Neuronal stem cell (in vitro differentiated cells): ENCODE measurements at regions not wholly inside any gene's neighbourhood (a gene's known extent, or its start where the extent isn't known, plus 50 kb on each side); places are given as distances from the start of the nearest gene placed in this dataset.

Source experiments
- DNase-seq: peaks from one replicate; pipeline ENCODE4 v3.0.0-alpha.2; 2013; ENCODE audit warnings: low spot score
- H2AFZ ChIP-seq: one replicate; pipeline ENCODE4 v1.6.1; 2013; ENCODE audit warnings: mild to moderate bottlenecking, low read length, inconsistent platforms
- H2AK5ac ChIP-seq: 2 replicates; pipeline ENCODE4 v1.6.1; 2013; ENCODE audit warnings: low read depth, mild to moderate bottlenecking, inconsistent platforms, low read length, moderate library complexity, mixed read lengths
- H2BK120ac ChIP-seq: 2 replicates; pipeline ENCODE4 v1.6.1; 2013; ENCODE audit warnings: low read depth, mild to moderate bottlenecking, inconsistent platforms, low read length, moderate library complexity, mixed read lengths
- H2BK12ac ChIP-seq: one replicate; pipeline ENCODE4 v1.6.1; 2013; ENCODE audit warnings: low read length, inconsistent platforms
- H2BK15ac ChIP-seq: 2 replicates; pipeline ENCODE4 v1.6.1; 2013; ENCODE audit warnings: mild to moderate bottlenecking, low read length, inconsistent platforms, mixed read lengths
- H2BK5ac ChIP-seq: one replicate; pipeline ENCODE4 v1.6.1; 2013; ENCODE audit warnings: inconsistent platforms, mild to moderate bottlenecking, low read length, moderate library complexity
- H3K14ac ChIP-seq: one replicate; pipeline ENCODE4 v1.6.1; 2013; ENCODE audit warnings: low read length, inconsistent platforms
- H3K18ac ChIP-seq: 2 replicates; pipeline ENCODE4 v1.6.1; 2013; ENCODE audit warnings: low read length, inconsistent platforms
- H3K23ac ChIP-seq: 2 replicates; pipeline ENCODE4 v1.6.1; 2013; ENCODE audit warnings: low read depth, mild to moderate bottlenecking, mixed read lengths, low read length, inconsistent platforms; ENCODE audit not compliant: poor library complexity
- H3K27ac ChIP-seq: replicated peaks from 3 replicates; pipeline ENCODE4 v1.5.1; 2013; ENCODE audit warnings: low read length, inconsistent platforms
- H3K27me3 ChIP-seq, 3 experiments: 2 replicates each; pipeline ENCODE4 v1.6.1; 2013; ENCODE audit warnings: low read length in 3 of 3, mild to moderate bottlenecking in 2 of 3, inconsistent platforms in 1 of 3, low read depth in 1 of 3, mixed read lengths in 1 of 3, moderate library complexity in 1 of 3; ENCODE audit not compliant: control insufficient read depth in 3 of 3, insufficient read depth in 3 of 3
- H3K36me3 ChIP-seq, 2 donors: replicated peaks in 1 of 2; 2 replicates each; pipeline ENCODE4 v1.6.1; 2013; ENCODE audit warnings: low read length in 2 of 2; ENCODE audit not compliant: control insufficient read depth in 2 of 2, insufficient read depth in 2 of 2
- H3K4ac ChIP-seq: 2 replicates; pipeline ENCODE4 v1.6.1; 2013; ENCODE audit warnings: inconsistent platforms, mild to moderate bottlenecking, low read length, moderate library complexity
- H3K4me1 ChIP-seq, 2 donors: 1 replicate in 1 of 2; 2 replicates in 1 of 2; pipeline ENCODE4 v1.6.1; 2013; ENCODE audit warnings: low read length in 2 of 2, low read depth in 1 of 2; ENCODE audit not compliant: control insufficient read depth in 2 of 2, insufficient read depth in 1 of 2
- H3K4me2 ChIP-seq: one replicate; pipeline ENCODE4 v1.6.1; 2013; ENCODE audit warnings: mild to moderate bottlenecking, low read length, inconsistent platforms; ENCODE audit not compliant: insufficient read depth, poor library complexity, severe bottlenecking
- H3K4me3 ChIP-seq, 2 donors: 2 replicates each; pipeline ENCODE4 v1.5.1; 2013; ENCODE audit warnings: low read length in 2 of 2, mild to moderate bottlenecking in 2 of 2, inconsistent platforms in 1 of 2, moderate library complexity in 1 of 2
- H3K79me1 ChIP-seq: one replicate; pipeline ENCODE4 v1.6.1; 2013; ENCODE audit warnings: low read depth, mild to moderate bottlenecking, inconsistent platforms, low read length, moderate library complexity
- H3K9ac ChIP-seq: one replicate; pipeline ENCODE4 v1.6.1; 2013; ENCODE audit warnings: mild to moderate bottlenecking, low read depth, low read length, inconsistent platforms; ENCODE audit not compliant: poor library complexity
- H3K9me3 ChIP-seq, 2 donors: replicated peaks in 1 of 2; 2 replicates each; pipeline versions ENCODE3 to v1.6.1; 2013; ENCODE audit warnings: low read length in 2 of 2, mild to moderate bottlenecking in 2 of 2, inconsistent platforms in 1 of 2, low read depth in 1 of 2, mixed read lengths in 1 of 2, moderate library complexity in 1 of 2; ENCODE audit not compliant: control insufficient read depth in 2 of 2, insufficient read depth in 1 of 2
- H4K8ac ChIP-seq: one replicate; pipeline ENCODE4 v1.6.1; 2013; ENCODE audit warnings: low read depth, mild to moderate bottlenecking, inconsistent platforms, low read length, moderate library complexity
- H4K91ac ChIP-seq: one replicate; pipeline ENCODE4 v1.6.1; 2013; ENCODE audit warnings: low read length, low read depth, mild to moderate bottlenecking, inconsistent platforms; ENCODE audit not compliant: poor library complexity
- WGBS, 2 donors: extraction: QIAGEN DNeasy Blood & Tissue Kit; methylation state at CpG; one replicate each; pipeline ENCODE4 v1.1.7; 2013; ENCODE audit warnings: missing lambda C conversion rate in 2 of 2, mixed read lengths in 1 of 2; ENCODE audit not compliant: insufficient read length in 2 of 2, insufficient replicate concordance in 1 of 2; ENCODE audit errors: extremely low coverage in 2 of 2; 5-methylcytosine and 5-hydroxymethylcytosine counted together

DNA sequence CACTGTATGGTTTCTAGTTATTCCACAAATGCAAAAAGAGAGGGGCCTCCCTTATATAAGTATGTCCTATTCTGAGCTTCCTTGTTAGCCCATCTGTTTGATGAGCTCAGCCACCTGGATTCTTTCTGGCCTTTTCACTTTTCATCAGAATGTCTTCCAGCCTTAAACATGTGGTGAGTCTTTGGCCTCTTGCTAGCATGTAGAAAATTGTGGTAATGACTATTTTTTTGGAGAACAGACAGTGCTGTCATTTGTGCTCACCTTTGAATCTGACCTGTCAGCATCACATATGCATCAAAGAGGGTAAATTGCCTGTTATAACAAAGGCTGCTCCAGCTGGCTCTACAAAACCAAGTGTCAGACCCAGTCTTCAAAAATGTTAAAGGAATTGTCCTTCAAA is 558.7 kb downstream of the RAB38 start:
- H3K27ac ChIP-seq: no peak overlapping the region

DNA sequence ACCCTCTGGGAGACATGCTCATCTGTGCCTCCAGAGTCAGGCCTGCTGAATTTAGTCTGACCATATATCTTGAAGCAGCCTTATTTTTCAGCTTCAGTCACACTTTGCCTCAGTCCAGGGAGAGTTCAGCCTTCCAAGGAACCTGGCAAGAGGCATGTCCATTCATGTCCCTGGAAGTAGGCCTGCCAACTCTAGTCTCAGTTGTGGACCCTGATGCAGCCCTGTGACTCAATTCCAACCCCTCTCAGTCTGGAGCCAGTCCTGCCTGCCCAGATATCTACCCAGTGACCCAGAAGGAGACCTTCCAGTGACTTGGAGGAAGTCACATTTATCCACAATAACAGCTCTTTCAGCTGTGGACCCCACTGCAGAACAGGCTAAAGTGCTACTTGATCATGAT is 566.6 kb downstream of the TMEM135 start:
- Histone ChIP-seq H2BK12ac (no peak overlapping the region), H3K9me3 (no peaks in the 10 kb centered on the region), H3K4me3 (no peak overlapping the region), H3K36me3 (no peaks in the 10 kb centered on the region), H3K4ac (no peak overlapping the region), H4K91ac (no peak overlapping the region), H3K4me2 (no peak overlapping the region), H3K27me3 (no peaks in the 10 kb centered on the region), H3K18ac (no peak overlapping the region), H3K79me1 (no peaks in the 10 kb centered on the region), H3K9ac (no peak overlapping the region), H4K8ac (no peak overlapping the region), H2BK15ac (no peak overlapping the region), H2BK120ac (no peak overlapping the region), H3K4me1 (no peaks in the 10 kb centered on the region), H2AFZ (peak overlapping the region; percentile 19), H3K23ac (no peak overlapping the region), H3K14ac (no peak overlapping the region), H2AK5ac (no peak overlapping the region), H2BK5ac (no peak overlapping the region), H3K27ac (no peak overlapping the region)
- no peak for DNase-seq

More for the DNA sequence above, 558.7 kb downstream of the RAB38 start:
- Histone ChIP-seq H3K4me2 (no peak overlapping the region), H3K9me3 (no peaks in the 10 kb centered on the region), H4K91ac (no peak overlapping the region), H3K36me3 (no peaks in the 10 kb centered on the region), H2BK120ac (no peak overlapping the region), H2AFZ (no peak overlapping the region), H3K27me3 (no peaks in the 10 kb centered on the region), H2BK5ac (no peak overlapping the region), H2BK12ac (no peak overlapping the region), H2BK15ac (no peak overlapping the region), H3K79me1 (no peaks in the 10 kb centered on the region), H4K8ac (no peak overlapping the region), H3K14ac (no peak overlapping the region), H3K4me1 (no peaks in the 10 kb centered on the region), H3K23ac (no peak overlapping the region), H3K4ac (no peak overlapping the region), H3K18ac (no peak overlapping the region), H3K4me3 (no peak overlapping the region), H2AK5ac (no peak overlapping the region), H3K9ac (no peak overlapping the region)
- no peak for DNase-seq

DNA sequence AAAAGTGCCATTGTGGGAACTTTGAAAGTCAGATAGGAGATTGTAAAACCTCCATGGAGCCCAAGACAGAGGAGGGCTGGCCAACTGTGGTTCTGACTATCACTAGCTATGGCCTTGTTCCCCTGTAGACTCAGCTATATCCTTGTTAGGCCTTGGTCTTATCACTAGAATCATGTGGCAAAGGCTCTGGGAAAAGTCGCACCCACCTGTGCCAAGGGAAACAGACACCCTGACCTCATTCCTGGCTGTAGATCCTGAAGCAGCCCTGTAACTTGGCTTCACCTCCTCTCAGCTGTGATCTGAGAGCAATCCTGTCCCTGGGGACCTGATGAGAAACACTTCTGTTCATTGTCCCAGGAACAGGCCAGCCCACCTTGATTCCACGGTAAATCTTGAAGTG is 566.2 kb downstream of the TMEM135 start:
- no peaks in the 10 kb centered on the region for H3K9me3 ChIP-seq
- no peaks in the 10 kb centered on the region for H3K36me3 ChIP-seq
- no peak overlapping the region for H3K27ac ChIP-seq
- H2BK15ac ChIP-seq: no peak overlapping the region
- no peak overlapping the region for H3K4me3 ChIP-seq
- H3K79me1 ChIP-seq: no peaks in the 10 kb centered on the region
- no peaks in the 10 kb centered on the region for H3K4me1 ChIP-seq
- peak overlapping the region; percentile 19 for H2AFZ ChIP-seq
- no peak overlapping the region for H3K4ac ChIP-seq
- H3K14ac ChIP-seq: no peak overlapping the region
- H2BK5ac ChIP-seq: no peak overlapping the region
- H3K27me3 ChIP-seq: no peaks in the 10 kb centered on the region
- no peak overlapping the region for H2AK5ac ChIP-seq
- no peak overlapping the region for H3K23ac ChIP-seq
- no peak overlapping the region for H3K9ac ChIP-seq
- no peak overlapping the region for H2BK120ac ChIP-seq
- no peak overlapping the region for H2BK12ac ChIP-seq
- no CpG with 5 or more reads among the region's 2 CpGs for WGBS, 2 donors
- no peak for DNase-seq
- no peak overlapping the region for H4K8ac ChIP-seq
- H3K18ac ChIP-seq: peak overlapping the region; percentile 24
- H4K91ac ChIP-seq: no peak overlapping the region
- no peak overlapping the region for H3K4me2 ChIP-seq

DNA sequence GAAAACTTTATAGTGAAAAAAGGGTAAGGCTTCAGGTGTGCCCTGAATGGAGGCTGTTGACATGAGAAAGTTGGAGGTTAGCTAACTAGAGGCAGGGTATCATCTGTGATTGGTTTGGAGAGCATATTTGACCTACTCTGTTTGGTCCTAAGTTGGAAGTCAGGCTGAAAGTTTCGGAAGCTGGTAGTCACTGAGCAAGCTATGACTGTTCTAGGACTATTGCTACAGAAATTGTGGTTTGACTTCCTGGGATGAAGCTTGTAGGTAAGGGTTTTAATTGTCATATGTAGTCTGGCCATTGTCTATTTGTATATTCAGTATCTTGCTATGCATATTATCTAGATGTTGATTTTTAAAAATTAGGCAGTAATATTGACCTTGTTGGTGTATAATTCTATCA is 565.0 kb downstream of the TMEM135 start:
- Histone ChIP-seq H3K18ac (no peak overlapping the region), H3K27ac (no peak overlapping the region), H3K9ac (no peak overlapping the region), H4K8ac (no peak overlapping the region), H3K4ac (no peak overlapping the region), H3K4me1 (no peaks in the 10 kb centered on the region), H3K23ac (no peak overlapping the region), H3K4me2 (no peak overlapping the region), H3K14ac (no peak overlapping the region), H3K27me3 (no peaks in the 10 kb centered on the region), H3K79me1 (no peaks in the 10 kb centered on the region), H2BK5ac (no peak overlapping the region), H3K4me3 (no peak overlapping the region), H2AK5ac (no peak overlapping the region), H2BK120ac (no peak overlapping the region), H2BK12ac (no peak overlapping the region), H2BK15ac (no peak overlapping the region), H2AFZ (no peak overlapping the region), H3K9me3 (no peaks in the 10 kb centered on the region), H4K91ac (no peak overlapping the region), H3K36me3 (no peaks in the 10 kb centered on the region)
- no peak for DNase-seq
- WGBS, 2 donors: no CpG with 5 or more reads among the region's 1 CpG
